G401.6 (cell line): ENCODE measurements at regions not wholly inside any gene's neighbourhood (a gene's known extent, or its start where the extent isn't known, plus 50 kb on each side); places are given as distances from the start of the nearest gene placed in this dataset.
"Not testable (repeated sequence)": the region's sequence is repeated elsewhere in the genome, so short reads cannot be mapped to it uniquely, and the experiment has no call there.

Source experiments
- FAIRE-seq: peaks from 2 replicates; lab custom pipeline; 2012; peaks lifted over from hg19 to GRCh38; lab: Jason Lieb, UNC

- not testable (repeated sequence) for FAIRE-seq
Measured at GRCh38 chr5:166640136-166640535, 1651.3 kb upstream of the WWC1 start.

- no peak for FAIRE-seq
Measured at GRCh38 chr5:166648736-166649135, 1642.7 kb upstream of the WWC1 start.

DNA sequence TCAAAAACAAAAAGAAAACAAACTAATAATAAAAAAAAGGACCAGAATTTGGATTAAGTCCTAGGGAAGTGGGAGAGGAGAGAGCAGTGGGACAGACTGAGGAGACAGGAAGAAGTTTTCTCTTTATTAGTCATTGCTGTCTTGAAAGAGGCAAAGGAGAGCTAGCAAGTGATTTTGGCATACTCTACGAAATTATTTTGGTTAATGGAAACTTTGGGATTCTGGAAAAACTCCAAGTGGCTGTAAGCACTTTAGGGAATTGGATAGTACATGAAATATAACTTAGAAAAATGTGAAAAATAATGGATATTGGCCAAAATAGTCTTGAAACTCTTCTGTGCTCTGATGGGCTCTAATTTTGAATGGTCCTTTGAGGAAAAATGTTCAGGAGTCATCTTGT, 1641.8 kb upstream of the WWC1 start:
- FAIRE-seq, result no peak

DNA sequence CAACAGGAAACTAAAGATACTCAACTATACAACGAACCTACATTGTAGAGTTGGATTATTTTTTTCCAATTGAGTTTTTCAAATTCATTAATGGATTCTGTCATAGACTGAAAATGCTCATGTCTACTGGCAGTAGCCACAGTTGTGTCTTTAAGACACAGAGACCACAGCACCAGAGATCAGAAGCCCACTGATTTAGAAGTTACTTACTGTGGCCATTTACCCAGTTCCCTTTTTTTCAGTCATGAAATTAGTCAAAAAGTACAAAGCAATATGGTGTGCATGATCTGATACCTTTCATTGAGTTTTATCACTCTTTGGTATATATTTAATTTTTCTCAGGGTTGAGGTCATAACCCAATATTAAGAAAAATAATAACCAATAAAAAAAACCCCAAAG, 1640.2 kb upstream of the WWC1 start:
- no peak for FAIRE-seq

- no peak for FAIRE-seq
Measured at GRCh38 chr5:166671811-166672210, 1619.6 kb upstream of the WWC1 start.

DNA sequence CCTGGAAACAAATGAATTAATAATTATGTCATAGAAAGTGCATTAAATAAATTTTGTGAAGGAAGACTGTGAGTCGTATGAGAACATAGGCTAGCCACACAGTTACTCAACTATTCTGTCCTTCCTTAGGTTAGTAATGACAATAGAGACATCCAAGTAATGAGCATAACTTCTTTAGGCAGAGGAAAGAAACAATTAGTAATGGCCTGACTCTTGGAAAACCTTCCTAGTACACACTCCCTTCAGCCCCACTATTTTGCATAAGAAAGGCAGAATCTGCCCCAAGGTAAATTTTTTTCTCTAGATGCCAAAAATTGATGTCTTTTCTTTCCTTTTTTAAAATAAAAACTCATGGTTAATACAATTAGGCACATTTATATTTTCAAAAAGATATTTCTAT, 1619.0 kb upstream of the WWC1 start:
- no peak for FAIRE-seq

DNA sequence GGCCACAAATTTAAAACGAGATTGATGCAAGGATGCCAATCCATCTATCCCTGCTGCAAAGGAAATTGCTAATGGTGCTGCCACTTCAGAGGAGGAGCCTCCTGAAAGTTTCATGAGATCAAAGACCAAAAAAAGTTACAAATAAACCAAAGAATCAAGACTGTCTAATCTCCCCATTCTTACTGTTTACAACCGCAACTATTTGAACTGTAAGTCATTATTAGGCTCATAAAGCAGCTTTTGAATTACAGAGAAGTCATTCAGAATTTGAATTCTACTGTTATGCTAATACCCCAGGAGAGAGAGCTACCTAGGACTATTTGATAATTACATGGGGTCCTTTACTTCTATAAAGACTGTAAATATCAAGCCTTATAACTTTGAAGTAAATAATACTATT, 1613.6 kb upstream of the WWC1 start:
- no peak for FAIRE-seq

GRCh38 chr5:166679331-166679730, 1612.1 kb upstream of the WWC1 start:
- no peak for FAIRE-seq

- FAIRE-seq, result no peak
Measured at GRCh38 chr5:166695326-166695725, 1596.1 kb upstream of the WWC1 start.

DNA sequence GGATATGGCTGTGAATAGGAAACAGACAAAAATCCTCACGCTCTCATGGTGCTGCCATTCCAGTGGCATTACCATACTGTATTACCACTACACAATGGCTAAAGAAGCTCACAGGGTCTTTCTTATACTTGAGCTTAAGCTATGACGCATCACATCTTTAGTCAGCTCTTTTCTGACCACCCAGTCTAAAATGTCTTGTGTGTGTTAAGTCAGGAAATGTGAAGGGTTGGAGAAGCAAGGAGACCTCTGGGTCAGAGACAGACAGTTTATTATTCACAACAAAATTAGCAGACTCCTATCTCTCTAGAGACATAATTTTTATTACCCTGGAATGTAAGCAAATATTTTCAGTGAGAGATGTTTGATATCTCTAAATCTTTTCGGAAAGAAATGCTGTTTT, 1583.2 kb upstream of the WWC1 start:
- no peak for FAIRE-seq

GRCh38 chr5:166709691-166710090, 1581.8 kb upstream of the WWC1 start:
- FAIRE-seq, result no peak

DNA sequence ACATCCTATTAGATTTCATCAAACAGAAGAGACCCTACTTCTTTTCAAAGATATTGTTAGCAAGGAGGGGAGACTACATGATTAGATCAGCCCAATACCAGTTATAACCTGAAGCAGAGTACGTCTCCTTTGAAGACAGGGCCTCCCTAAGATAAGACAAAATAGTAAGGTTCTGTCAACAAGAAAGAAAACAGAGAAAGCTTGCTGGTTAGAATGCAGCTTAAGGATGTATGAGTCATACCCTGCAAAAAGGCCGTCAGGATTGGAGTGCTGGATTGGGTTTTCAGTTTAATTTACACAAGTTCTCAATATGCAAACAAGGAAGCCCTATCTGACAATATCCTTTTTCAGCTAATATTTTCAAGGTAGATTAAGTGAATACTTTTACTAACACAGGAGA, 1581.2 kb upstream of the WWC1 start:
- no peak for FAIRE-seq

DNA sequence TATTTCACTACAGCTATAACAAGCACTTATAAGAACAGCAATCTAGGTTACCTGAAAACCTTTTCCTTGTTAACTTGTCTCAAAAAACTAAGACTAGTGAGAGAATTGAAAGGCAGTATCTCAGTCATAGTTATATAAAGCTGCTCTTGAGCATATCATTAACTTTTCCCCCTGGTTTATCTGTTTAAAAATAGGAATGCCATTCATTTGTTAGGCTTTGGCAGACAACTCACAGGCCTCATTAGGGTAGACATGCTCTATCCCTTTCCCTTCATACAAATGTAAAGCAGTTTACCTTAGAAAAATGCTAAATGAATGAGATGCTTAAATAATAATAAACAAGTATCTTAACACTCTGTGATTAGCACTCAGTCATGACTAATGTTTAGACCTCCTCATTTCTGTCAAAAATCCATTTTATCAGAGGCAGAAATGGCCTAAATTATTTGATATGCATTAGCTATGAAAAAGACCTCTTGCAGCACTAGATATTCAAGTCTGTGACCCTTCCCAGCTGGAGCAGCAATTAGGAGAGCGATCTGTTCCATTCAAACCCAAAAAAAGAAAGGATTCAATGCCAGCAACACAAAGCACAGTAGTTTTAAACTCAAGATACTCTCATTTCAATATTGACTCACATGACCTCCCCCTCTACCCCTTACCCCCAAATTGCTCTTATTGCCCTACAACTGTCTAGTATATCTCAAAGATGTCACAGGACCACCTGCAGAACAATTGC, 1578.8 kb upstream of the WWC1 start:
- FAIRE-seq, result no peak

- no peak for FAIRE-seq
Measured at GRCh38 chr5:166713295-166713694, 1578.2 kb upstream of the WWC1 start.

DNA sequence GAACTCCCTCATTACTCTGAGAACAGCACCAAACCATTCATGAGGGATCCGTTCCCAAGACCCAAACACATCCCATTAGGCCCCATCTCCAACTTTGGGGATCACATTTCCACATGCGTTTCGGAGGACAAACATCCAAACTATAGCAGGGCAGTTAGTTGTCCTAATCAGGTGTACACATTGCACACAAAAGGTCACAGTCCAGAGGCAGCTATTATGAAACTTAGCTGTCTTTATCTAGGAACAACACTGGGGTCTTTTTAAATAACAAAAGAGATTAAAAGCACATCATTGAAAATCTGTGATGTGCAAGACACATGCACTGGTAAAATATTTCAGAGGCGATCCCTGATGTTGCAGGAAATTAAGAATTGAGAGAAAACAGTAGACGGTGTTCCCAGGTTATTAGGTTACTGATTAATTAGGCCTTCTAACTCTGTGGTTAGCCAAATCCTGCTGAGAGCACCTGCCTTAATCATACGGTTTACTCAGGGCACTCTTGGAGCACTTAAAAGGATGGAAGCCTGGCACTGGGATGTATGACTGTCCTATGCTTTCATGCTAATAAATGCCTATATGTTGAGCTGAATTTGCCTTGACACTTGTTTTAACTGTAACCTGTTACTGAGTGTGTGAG, 1574.5 kb upstream of the WWC1 start:
- no peak for FAIRE-seq

- no peak for FAIRE-seq
Measured at GRCh38 chr5:166719991-166720390, 1571.5 kb upstream of the WWC1 start.

DNA sequence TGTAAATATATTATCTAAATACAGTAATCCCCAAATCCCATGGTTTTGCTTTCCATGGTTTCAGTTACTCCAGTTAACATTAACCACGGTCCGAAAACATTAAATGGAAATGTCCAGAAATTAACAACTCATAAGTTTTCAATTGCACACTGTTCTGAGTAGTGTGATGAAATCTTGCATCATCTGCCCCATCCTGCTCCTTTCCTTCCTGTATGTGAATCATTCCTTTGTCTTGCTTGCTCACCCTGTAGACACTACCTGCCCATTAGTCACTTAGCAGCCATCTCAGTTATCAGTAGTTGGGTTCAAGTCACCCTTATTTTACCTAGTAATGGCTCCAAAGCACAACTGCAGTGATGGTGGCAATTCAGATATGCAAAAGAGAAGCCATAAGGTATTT, 1568.5 kb upstream of the WWC1 start:
- no peak for FAIRE-seq

DNA sequence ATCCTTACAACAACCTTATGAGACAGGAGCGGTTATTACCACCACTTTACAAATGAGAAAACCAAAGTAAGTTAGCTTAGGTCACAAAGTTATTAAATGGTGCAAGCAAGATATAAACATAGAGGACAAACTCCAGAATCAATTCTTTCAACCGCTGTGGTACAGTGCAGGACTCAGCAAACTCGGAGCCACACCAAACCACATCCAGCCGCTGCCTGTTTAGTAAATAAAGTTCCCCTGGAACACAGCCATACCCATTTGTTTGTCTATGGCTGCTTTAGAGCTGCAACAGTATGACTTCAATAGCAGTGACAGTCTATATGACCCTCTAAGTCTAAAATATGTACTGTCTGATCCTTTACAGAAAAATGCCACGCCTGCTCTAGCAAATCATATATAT, 1567.2 kb upstream of the WWC1 start:
- no peak for FAIRE-seq

GRCh38 chr5:166725593-166725992, 1565.9 kb upstream of the WWC1 start:
- FAIRE-seq, result no peak

GRCh38 chr5:166726406-166726805, 1565.0 kb upstream of the WWC1 start:
- FAIRE-seq, result no peak

GRCh38 chr5:166742951-166743350, 1548.5 kb upstream of the WWC1 start:
- not testable (repeated sequence) for FAIRE-seq

DNA sequence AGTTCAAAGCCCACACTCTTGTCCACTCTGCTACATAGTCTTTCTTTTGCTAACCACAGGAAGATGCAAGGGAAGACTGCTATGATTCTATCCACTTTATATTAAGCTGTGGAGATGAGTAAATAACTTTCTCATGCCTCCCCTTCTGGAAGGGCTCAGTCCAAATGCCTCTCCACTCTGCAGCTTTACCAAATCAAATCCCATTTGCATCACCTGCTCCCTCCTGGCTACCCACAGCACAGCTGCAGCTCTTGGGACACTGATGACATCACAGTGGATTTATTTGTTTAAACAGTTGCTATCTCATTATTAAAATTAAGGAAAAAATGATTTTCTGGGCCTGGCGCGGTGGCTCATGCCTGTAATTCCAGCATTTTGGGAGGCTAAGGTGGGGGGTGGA, 1544.9 kb upstream of the WWC1 start:
- FAIRE-seq, result no peak

DNA sequence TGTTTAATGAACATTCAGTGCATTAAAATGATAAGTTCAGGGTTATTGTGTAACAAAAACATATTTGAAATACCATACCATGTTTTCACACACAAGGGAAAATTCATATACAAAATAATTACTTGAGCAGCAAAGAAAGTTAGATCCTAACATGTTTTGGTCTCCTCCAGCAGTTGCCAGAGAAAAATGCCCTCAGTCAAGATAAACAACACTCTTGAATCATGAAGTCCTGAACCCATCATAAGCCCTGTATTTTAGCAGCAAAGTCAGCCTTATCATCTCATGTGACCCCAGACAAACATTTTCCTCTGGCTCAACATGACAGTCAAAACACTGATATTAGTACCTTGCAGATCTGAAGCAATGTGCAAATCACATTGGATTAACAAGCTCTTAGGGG, 1541.1 kb upstream of the WWC1 start:
- no peak for FAIRE-seq

GRCh38 chr5:166758151-166758550, 1533.3 kb upstream of the WWC1 start:
- FAIRE-seq, result no peak
